ENCODE measurements at regions not wholly inside any gene's neighbourhood (a gene's known extent, or its start where the extent isn't known, plus 50 kb on each side); places are given as distances from the start of the nearest gene placed in this dataset.

DNA sequence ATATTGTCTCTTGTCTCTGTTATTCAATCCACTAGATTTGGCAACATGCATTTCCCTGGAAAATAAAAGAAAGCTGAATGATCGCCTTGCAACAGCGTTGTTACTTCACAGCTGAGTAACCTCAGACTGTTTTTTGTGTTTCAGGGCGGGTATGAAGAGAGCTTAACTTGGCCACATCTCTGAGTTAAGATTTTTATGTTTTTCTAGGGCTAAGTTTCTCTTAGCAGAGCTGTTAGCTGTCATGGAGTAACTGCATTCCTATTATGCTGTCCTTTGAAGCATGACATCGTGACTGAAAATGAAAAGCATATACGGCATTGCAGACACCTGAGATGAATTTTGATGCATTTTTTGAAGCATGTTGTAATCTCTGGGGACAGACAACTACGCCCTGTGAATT lies 1798.9 kb downstream of the PCDH7 start:
- no peak for DNase-seq

DNA sequence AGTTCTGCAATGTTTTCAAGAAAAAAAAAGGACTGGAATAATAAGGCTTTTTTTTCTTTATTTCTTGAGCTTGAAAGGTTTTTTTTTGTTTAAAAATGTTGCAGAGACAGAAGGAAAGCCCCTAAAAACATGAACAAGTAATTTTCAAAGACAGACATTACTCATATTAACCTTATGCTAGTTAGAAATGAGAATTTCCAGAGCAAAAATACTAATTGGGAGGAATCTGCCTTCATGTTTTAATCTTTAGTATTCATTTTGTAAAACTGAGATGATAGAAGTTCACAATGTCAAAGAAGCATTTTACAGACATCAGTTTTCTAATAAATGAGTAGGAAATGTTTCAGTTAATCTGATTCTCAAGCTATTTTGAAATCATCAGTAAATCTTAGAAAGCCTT lies 1805.3 kb downstream of the PCDH7 start:
- no peak for DNase-seq

DNA sequence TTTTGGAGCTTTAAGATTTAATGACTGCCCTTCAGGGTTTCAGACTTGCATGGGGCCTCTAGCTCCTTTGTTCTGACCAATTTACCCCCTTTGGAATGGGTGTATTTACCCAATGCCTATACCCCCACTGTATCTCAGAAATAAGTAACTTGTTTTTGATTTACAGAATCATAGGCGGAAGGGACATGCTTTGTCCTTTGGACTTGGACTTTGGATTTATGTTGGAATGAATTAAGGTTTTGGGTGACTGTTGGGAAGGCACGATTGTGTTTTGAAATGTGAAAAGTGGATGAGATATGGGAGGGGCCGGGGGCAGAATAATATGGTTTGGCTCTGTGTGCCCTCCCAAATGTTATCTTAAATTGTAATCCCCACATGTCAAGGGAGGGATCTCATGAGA lies 1824.7 kb downstream of the PCDH7 start:
- no peak for DNase-seq

DNA sequence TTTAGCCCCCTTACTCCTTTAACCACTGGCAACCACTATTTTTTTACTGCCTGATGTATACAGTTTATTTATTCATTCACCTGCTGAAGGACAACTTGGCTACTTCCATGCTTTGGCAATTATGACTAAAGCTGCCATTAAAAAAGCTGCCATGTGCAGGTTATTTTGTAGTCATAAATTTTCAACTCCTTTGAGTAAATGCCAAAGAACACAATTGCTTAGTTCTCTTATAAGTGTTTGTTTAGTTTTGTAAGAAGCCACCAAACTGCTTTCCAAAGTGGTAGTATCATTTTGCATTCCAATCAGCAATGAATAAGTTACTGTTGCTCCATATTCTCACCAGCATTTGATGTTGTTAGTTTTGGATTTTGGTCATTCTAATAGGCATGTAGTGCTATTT lies 1831.8 kb downstream of the PCDH7 start:
- DNase-seq = no peak

DNA sequence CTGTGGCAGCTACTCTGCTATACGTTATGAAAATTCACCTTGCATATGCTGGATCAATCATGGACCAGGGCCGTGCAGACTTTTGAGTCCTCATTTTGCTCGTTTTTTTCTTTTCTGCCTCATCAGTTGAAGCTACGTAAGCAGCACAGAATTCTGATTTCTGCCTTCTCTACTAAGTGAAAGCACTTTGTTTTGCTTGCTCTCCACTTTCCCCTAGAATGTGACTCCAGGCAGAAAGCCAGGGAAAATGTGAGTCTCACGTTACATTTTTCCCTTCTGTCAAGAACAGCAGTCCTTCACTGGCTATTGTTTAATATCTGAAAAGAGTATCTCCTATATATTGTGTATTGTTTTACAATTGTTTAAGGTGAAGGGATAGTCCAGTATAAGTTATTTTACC lies 1840.1 kb downstream of the PCDH7 start:
- DNase-seq = no peak

DNA sequence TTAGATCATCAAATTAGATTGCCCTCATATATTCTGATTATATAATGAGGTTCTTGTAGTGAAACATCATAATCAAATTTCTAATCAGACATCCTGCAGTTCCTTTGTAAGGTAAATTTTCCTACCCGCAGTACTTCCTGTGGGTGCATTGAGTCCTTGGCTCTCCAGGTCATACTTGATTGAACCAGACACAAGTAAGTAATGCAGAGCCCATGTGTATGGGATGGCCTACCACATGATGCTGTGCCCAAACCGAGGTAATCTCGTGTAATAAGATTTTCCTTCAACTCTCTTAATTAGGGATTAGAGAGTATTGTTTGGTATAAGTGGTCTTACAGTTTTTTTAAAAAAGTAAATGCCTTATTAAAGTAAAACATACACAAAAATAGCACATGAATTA lies 1841.8 kb downstream of the PCDH7 start:
- no peak for DNase-seq

DNA sequence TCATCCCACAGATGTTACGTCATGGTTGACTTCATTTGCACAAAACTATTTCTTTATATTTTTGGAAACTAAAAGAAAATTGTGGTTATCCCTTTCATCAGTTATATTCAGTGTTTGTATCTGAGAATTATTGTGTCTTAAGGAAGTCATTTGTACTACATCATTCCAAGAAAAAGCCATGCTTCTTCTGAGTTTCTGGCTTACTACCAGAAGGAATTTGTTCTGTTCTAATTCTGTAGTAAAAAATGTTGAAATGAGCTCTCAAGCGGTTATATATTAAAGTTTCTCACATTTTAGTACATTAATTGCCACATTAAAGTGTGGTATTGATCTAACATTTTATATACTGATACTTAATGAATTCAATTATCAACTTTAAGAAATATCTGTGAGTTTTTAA lies 1844.5 kb downstream of the PCDH7 start:
- no peak for DNase-seq

DNA sequence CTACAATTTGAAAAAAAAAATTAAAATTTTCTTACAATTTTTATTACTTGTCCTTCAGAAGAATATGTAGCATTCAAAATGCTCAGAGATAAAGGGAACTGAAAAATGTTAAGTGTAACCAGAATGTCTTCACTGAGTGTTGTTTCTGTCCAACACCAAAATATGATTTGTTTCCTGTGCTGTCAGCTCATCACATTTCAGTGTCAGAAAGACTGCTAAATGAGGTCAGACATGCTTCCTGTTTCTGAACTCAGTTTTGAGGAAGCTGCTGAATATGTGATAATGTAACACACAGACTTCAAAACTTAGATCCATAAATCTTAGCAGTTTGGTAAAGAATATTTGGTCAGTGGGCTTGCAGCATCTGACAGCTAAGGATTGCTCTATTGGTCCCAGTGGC lies 1849.7 kb downstream of the PCDH7 start:
- no peak for DNase-seq

DNA sequence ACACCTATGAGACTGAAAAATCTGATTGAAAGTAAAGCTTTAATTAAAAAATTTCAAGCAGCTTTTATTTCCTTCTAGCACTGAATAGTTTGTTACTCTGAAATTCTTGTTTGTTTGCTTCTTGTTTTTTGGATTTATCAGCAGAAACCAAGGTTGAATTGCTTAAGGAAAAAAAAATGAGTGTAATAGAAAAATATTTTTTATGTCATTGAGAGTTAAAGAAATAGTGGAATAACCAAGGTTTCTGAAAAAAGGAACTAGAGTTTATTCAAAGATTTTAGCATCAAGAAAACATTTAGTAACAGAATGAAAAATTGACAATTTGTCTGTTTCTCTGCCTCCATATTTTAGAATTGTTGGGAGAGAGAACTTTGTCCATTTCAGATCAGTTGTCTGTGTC lies 1852.2 kb downstream of the PCDH7 start:
- DNase-seq = no peak

DNA sequence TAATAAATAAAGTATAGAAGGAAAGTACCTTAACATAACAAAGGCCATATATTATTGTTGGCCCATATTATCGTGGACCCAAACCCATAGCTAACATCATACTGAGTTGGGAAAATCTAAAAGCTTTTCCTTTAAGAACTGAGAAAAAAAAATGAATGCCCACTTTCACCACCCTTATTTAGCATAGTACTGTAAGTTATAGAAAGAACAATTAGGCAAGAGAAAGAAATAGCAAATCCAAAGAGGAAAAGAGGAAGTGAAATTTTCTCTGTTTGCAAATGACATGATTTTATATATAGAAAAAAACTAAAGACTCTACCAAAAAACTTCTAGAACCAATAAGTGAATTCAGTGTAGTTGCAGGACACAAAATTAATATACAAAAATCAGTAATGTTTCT lies 1854.6 kb downstream of the PCDH7 start:
- DNase-seq = no peak

DNA sequence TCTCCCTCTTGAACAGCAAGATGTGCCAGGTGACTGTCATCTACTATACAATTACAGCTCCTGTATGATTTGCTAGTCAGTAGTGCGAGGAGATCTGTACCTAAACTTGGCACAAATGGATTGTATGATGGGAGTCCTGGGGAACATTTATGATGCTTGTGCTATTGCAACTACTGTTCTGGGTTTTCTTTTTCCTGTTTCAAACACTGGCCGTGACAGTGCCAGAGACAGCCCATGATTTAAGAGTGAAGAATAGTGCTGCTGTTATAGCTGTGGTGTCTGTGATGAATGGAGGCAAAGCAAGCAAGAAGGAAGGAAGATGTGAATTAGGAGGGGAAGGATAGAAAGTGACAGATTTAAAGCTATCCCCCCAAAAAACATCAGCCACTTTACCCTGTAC lies 1868.9 kb downstream of the PCDH7 start:
- no peak for DNase-seq

DNA sequence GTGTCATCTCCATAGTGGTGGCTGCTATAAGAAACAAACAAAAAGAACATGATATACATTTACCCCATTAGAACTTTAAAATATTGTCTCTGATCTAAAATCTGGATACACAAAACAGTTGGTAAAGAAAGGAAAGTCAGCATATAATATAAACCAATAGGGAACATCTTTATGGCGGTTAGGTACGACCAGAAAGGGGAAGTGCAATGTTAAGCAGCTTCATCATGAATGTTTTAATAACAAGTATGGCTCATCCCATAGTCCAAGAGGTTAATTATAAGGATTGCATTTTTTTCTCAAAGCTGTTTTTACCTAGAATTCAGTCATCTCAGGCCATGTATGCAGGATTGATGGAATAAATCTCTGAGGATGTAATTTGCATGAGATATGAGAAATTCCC lies 1869.7 kb downstream of the PCDH7 start:
- no peak for DNase-seq

DNA sequence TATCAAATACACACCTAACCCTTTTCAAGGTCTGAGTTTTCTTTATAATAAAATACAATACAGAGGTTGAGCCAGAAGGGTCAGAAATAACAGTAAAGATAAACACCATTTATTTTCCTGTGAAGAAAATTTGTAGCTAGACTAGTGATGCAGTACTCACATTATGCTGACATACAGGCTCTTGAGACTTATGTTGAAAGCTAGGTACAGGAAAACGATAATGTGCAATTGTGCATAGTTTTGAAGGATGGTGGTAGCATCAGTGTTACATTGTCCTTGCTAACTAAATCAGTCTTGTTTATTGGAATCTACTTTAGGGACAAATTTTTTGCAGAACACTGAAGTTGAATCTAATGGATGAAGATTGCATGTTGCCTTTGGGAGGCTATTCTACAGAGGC lies 1877.2 kb downstream of the PCDH7 start:
- DNase-seq = no peak

DNA sequence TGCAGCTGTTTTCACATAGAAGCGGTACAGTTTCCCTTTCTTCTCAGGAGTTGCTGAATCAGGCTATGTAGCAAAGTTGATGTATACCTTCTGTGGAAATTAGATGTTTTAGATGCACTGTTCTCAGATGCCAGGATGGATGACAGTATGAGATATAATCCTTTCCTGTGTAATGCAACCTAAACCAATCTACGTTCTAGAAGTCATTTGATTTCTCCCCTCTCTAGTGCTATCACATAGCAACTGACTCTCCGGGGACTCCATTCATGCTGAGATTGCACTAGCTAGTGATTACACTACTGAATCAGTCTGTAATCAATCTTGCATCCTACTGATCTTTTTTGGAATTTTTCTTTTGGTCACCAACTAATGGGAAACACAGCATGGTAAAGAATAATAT lies 1881.7 kb downstream of the PCDH7 start:
- DNase-seq = no peak

DNA sequence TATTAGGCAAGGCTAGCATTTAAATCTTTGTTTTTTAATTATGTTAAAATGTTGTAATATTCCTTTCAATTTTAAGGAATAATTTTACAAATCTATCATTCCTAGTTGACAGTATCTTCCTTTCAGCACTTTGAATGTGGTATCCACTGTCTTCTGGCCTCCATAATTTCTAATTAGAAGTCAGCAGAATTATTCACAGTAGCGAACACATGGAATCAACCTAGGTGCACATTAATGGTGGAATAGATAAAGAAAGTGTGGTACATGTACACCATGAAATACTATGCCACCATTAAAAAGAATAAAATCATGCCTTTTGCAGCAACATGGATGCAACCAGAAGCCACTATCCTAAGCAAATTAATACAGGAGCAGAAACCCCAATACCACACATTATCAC lies 1887.8 kb downstream of the PCDH7 start:
- DNase-seq = no peak

DNA sequence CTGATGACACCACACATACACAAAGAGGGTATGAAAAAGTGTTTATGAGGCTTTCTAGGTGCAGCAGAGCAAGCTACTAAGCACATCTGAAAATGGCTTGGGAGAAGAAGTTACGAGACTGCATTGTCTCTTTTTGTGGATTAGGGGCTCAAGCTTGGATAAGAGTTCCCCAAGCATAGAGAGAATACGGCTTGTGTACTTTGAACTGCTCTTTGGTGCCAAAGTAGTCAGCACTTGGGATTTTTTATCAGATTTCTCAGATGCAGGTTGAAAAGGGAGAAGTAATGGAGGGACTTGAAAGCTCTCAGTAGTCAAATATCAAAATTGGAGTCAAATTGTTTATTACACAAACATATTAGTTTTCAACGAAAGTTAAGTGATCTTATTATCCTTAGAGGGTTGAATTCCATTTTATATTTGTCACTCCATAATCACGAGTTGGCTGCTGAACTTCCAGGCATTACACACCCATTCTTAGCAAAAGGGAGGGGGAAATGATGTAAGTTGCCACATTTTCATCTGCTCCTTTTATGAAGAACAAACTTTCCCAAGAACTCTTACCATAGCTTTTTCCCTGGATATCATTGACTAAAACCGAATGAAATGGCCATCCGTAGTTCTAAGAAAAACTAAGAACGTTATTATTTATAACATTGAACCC lies 1904.9 kb downstream of the PCDH7 start:
- no peak for DNase-seq

DNA sequence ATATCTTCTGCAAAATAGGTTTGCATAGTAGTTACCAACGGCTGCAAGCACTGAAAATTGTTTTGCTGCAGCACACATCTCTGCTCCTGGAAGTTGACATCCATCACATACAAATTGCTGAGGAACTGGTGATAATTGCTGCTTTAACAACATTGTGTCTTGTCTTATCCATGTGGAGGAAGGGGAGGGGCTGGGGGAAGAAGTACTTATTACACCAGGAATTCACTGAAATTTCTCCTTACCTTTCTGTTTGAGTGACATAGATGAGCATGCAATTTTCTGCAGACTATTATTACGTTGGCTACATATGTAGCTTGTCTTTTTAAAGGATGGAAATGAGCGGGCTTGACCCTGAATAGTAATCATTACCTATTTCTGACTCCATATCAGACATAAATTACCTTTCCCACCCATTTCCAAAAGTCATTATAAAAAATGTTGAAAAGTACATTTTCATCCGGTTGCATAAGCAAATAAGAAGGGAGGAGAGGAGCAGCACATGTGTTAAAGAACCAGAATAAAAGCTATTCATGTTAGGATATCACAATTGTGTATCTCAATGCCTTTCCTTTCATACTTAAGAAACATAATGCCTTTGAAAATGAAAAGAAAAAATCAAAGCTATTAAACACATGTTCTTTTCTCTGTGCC lies 1905.6 kb downstream of the PCDH7 start:
- DNase-seq = no peak

DNA sequence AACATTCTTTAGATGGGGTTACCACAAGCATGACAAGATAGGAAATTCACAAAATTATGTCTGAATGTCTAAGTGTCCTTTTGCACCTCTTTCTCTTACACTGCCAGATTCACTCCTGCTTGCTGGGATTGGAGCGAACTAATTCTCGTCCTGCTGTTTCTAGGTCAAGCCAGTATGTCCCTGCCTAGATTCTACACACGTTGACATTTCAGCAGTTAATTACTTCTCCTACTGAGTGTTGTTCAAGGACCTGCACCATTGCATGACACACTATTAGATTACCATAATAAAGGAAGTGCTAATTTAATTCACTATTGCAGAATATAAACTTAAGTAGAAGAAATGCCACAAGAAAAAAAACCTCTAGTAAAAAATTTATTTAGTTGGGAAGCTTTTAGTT lies 1911.7 kb downstream of the PCDH7 start:
- no peak for DNase-seq

DNA sequence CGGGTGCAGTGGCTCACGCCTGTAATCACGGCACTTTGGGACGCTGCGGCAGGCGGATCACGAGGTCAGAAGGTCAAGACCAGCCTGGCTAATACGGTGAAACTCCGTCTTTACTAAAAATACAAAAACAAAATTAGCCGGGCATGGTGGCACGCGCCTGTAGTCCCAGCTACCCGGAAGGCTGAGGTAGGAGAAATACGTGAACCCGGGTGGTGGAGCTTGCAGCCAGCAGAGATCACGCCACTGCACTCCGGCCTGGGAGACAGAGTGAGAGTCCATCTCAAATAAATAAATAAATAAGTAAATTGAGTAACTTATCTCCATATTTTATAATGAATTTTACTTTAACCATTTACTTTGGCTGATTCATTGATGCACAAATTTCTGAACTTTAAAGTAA lies 1913.3 kb downstream of the PCDH7 start:
- DNase-seq = no peak

DNA sequence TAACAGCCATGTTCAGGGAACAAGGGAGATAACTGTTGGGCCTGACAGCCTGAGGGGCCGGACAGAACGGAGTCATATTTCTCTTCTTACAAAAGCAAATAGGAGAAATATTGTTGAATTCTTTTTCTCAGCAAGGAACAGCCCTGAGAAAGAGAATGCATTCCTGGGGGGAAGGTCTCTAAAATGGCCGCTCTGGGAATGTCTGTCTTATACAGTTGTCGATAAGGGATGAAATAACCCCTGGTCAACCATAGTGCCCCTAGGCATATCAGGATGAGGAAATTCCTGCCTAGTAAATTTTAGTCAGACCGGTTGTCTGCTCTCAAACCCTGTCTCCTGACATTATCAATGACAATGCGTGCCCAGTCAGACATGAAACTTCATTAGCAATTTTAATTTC lies 1925.5 kb downstream of the PCDH7 start:
- DNase-seq = no peak

DNA sequence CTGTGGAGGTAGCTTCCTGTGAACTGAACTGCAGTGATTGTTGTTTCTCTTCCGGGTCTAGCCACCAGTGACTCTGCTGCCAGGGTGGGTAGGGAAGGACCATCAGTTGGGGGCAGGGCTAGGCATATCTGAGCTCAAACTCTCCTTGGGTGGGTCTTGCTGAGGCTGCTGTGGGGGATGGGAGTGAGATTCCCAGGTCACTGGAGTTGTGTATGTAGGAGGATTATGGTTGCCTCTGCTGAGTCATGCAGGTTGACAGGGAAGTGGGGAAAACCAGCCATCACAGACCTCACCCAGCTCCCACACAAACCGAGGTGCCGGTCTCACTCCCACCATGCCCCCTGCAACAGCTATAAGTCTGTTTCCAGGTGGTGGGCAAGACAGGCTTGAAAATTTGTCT lies 1937.8 kb downstream of the PCDH7 start:
- DNase-seq = no peak

DNA sequence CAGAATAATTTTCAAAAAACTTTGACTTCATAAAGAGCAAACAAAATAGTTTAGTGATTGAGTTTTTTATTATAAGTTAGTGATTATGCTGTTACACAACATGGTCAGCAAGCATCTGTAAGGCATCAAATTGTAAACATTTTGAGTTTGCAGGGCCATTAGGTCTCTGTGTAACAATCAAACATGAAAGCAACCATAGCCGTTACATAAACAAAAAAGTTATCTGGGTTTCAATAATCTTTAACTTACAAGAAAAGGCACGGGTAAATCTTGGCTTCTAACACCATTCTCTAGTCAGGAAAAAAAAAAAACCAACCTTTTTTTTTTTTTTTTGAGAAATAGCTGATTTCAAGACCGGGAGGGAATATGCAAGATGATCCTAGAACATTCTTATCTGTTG lies 1941.1 kb downstream of the PCDH7 start:
- DNase-seq = no peak

DNA sequence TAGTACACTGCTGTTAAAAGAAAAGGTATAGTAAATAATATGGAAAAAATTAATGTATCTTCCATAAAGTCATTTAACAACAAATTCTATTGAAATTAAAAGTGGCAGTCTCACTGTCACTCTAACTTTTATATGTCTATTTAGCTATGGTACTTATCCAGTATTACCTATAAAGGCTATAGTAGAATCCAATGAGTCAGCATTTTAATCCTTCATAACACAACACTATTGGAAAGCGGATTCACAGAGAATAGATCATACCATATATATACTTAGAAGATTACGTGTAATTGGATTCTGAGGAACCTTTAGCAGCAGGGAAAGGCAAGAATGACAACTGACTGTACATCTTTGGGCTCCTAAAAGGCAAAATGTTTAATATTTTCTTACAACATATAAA lies 1942.6 kb downstream of the PCDH7 start:
- no peak for DNase-seq

DNA sequence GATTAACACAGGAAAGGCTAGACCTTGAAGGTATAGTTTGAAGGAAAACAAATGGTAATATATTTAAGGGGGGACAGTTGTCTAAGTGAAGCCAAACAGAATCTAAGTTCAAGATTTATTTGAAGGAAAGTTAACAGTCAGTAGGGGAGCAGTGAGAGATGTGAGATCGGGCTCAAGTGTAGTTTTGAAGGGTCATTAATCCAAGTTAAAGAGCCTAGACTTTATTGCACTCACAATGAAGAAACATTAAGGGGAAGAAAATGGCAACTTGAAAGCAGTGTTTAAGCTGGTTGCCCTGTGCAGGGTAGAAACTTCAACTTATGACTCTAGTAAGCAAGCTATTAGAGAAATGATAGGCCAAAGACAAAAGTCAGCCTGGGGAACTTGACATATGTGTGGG lies 1952.2 kb downstream of the PCDH7 start:
- DNase-seq = no peak

DNA sequence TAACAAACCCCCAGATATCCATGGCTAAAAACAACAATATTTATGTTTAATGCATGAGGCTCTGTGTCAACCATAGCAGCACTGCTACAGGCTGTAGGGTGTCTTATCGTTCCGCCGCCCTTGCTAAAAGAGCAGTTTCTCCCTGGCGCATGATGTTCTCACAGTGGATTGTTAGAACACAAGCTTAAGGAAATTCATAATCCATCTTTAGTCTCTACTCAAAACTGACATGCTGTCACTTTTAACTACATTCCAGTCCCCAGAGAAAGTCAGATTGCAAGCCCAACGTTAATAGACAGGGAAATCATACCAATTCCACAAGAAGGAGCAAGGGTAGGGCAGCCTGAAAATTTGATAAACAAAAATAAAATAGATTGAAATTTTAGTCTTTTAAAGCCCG lies 1960.8 kb downstream of the PCDH7 start:
- DNase-seq = no peak
